ENCODE measurements at regions not wholly inside any gene's neighbourhood (a gene's known extent, or its start where the extent isn't known, plus 50 kb on each side); places are given as distances from the start of the nearest gene placed in this dataset.

GRCh38 chr1:234932106-234932505 lies 196.5 kb downstream of the TOMM20 start:
- DNase-seq: no peak

- DNase-seq: no peak
These were observed 197.1 kb downstream of the TOMM20 start for GRCh38 chr1:234931404-234931973.

GRCh38 chr1:234929369-234929768 lies 199.3 kb downstream of the TOMM20 start:
- DNase-seq: no peak

- no peak for DNase-seq
These were observed 200.0 kb downstream of the TOMM20 start for GRCh38 chr1:234928642-234929041.

- no peak for DNase-seq
These were observed 200.5 kb downstream of the TOMM20 start for GRCh38 chr1:234927971-234928640.

GRCh38 chr1:234927312-234927970 lies 201.2 kb downstream of the TOMM20 start:
- DNase-seq: no peak

GRCh38 chr1:234926559-234927311 lies 201.9 kb downstream of the TOMM20 start:
- DNase-seq: no peak

GRCh38 chr1:234926264-234926558 lies 202.4 kb downstream of the TOMM20 start:
- no peak for DNase-seq

- DNase-seq: no peak
These were observed 203.0 kb downstream of the TOMM20 start for GRCh38 chr1:234925440-234926263.

- no peak for DNase-seq
These were observed 203.9 kb downstream of the TOMM20 start for GRCh38 chr1:234924450-234925355.

- DNase-seq: no peak
These were observed 205.0 kb downstream of the TOMM20 start for GRCh38 chr1:234923626-234924025.

GRCh38 chr1:234922987-234923386 lies 205.7 kb downstream of the TOMM20 start:
- no peak for DNase-seq

- no peak for DNase-seq
These were observed 207.2 kb downstream of the TOMM20 start for GRCh38 chr1:234921266-234922062.

- no peak for DNase-seq
These were observed 207.8 kb downstream of the TOMM20 start for GRCh38 chr1:234920843-234921140.

- no peak for DNase-seq
These were observed 208.3 kb downstream of the TOMM20 start for GRCh38 chr1:234920136-234920842.

GRCh38 chr1:234918961-234919761 lies 209.5 kb downstream of the TOMM20 start:
- no peak for DNase-seq

- peak in 1 of 2 experiments; percentile 59 for DNase-seq
These were observed 210.3 kb downstream of the TOMM20 start for GRCh38 chr1:234918181-234918841.

GRCh38 chr1:234917495-234918180 lies 211.0 kb downstream of the TOMM20 start:
- DNase-seq: no peak
